ENCODE measurements at regions not wholly inside any gene's neighbourhood (a gene's known extent, or its start where the extent isn't known, plus 50 kb on each side); places are given as distances from the start of the nearest gene placed in this dataset.
"Not testable (repeated sequence)": the region's sequence is repeated elsewhere in the genome, so short reads cannot be mapped to it uniquely, and the experiment has no call there.

GRCh38 chr14:85344847-85345570 is 184.9 kb upstream of the FLRT2 start:
- no peak overlapping the region for H3K4me3 ChIP-seq (ENCODE audit: low read depth in 1 of 2, low read length in 2 of 2)
- no peaks in the 10 kb centered on the region for H3K4me1 ChIP-seq (ENCODE audit: control insufficient read depth in 1 of 2, insufficient read depth in 2 of 2, low read length in 2 of 2)
- H3K9ac ChIP-seq (ENCODE audit: low read depth in 1 of 2, low read length in 2 of 2) = no peak overlapping the region
- no peaks in the 10 kb centered on the region for H3K36me3 ChIP-seq (ENCODE audit: control insufficient read depth in 1 of 2, insufficient read depth in 2 of 2, low read length in 2 of 2)
- peaks cover 0 to 10% of the 10 kb centered on the region in 2 donors for H3K9me3 ChIP-seq (ENCODE audit: control insufficient read depth in 1 of 2, low read length in 2 of 2)
- no peak overlapping the region for H3K27ac ChIP-seq (ENCODE audit: low read depth, low read length)
- no peaks in the 10 kb centered on the region for H3K27me3 ChIP-seq (ENCODE audit: control insufficient read depth in 1 of 2, insufficient read depth in 2 of 2, low read length in 2 of 2)

- no peak overlapping the region for H3K9ac ChIP-seq (ENCODE audit: low read depth in 1 of 2, low read length in 2 of 2)
- no peaks in the 10 kb centered on the region for H3K27me3 ChIP-seq (ENCODE audit: control insufficient read depth in 1 of 2, insufficient read depth in 2 of 2, low read length in 2 of 2)
- no peaks in the 10 kb centered on the region for H3K4me1 ChIP-seq (ENCODE audit: control insufficient read depth in 1 of 2, insufficient read depth in 2 of 2, low read length in 2 of 2)
- no peaks in the 10 kb centered on the region for H3K36me3 ChIP-seq (ENCODE audit: control insufficient read depth in 1 of 2, insufficient read depth in 2 of 2, low read length in 2 of 2)
- peaks cover 0 to 12% of the 10 kb centered on the region in 2 donors for H3K9me3 ChIP-seq (ENCODE audit: control insufficient read depth in 1 of 2, low read length in 2 of 2)
- no peak overlapping the region for H3K27ac ChIP-seq (ENCODE audit: low read depth, low read length)
- H3K4me3 ChIP-seq (ENCODE audit: low read depth in 1 of 2, low read length in 2 of 2) = no peak overlapping the region
These were observed 179.3 kb upstream of the FLRT2 start for GRCh38 chr14:85350667-85351066.

- not testable (repeated sequence) for H3K36me3 ChIP-seq (ENCODE audit: control insufficient read depth in 1 of 2, insufficient read depth in 2 of 2, low read length in 2 of 2); H3K4me1 ChIP-seq (ENCODE audit: control insufficient read depth in 1 of 2, insufficient read depth in 2 of 2, low read length in 2 of 2); H3K9ac ChIP-seq (ENCODE audit: low read depth in 1 of 2, low read length in 2 of 2); H3K27me3 ChIP-seq (ENCODE audit: control insufficient read depth in 1 of 2, insufficient read depth in 2 of 2, low read length in 2 of 2); H3K27ac ChIP-seq (ENCODE audit: low read depth, low read length); H3K4me3 ChIP-seq (ENCODE audit: low read depth in 1 of 2, low read length in 2 of 2)
- peaks cover 0 to 16% of the 10 kb centered on the region in 2 donors for H3K9me3 ChIP-seq (ENCODE audit: control insufficient read depth in 1 of 2, low read length in 2 of 2)
These were observed 177.4 kb upstream of the FLRT2 start for GRCh38 chr14:85352588-85352987.

GRCh38 chr14:85357120-85357519 is 172.8 kb upstream of the FLRT2 start:
- Histone ChIP-seq H3K4me1 (ENCODE audit: control insufficient read depth in 1 of 2, insufficient read depth in 2 of 2, low read length in 2 of 2) (no peaks in the 10 kb centered on the region), H3K27me3 (ENCODE audit: control insufficient read depth in 1 of 2, insufficient read depth in 2 of 2, low read length in 2 of 2) (no peaks in the 10 kb centered on the region), H3K9me3 (ENCODE audit: control insufficient read depth in 1 of 2, low read length in 2 of 2) (peaks cover 2 to 11% of the 10 kb centered on the region in 2 donors), H3K27ac (ENCODE audit: low read depth, low read length) (no peak overlapping the region), H3K4me3 (ENCODE audit: low read depth in 1 of 2, low read length in 2 of 2) (no peak overlapping the region), H3K36me3 (ENCODE audit: control insufficient read depth in 1 of 2, insufficient read depth in 2 of 2, low read length in 2 of 2) (no peaks in the 10 kb centered on the region), H3K9ac (ENCODE audit: low read depth in 1 of 2, low read length in 2 of 2) (no peak overlapping the region)

GRCh38 chr14:85358136-85358785 is 171.7 kb upstream of the FLRT2 start:
- no peak overlapping the region for H3K4me3 ChIP-seq (ENCODE audit: low read depth in 1 of 2, low read length in 2 of 2)
- no peaks in the 10 kb centered on the region for H3K36me3 ChIP-seq (ENCODE audit: control insufficient read depth in 1 of 2, insufficient read depth in 2 of 2, low read length in 2 of 2)
- no peaks in the 10 kb centered on the region for H3K4me1 ChIP-seq (ENCODE audit: control insufficient read depth in 1 of 2, insufficient read depth in 2 of 2, low read length in 2 of 2)

GRCh38 chr14:85359505-85359904 is 170.4 kb upstream of the FLRT2 start:
- Histone ChIP-seq H3K4me1 (ENCODE audit: control insufficient read depth in 1 of 2, insufficient read depth in 2 of 2, low read length in 2 of 2) (no peaks in the 10 kb centered on the region), H3K4me3 (ENCODE audit: low read depth in 1 of 2, low read length in 2 of 2) (no peak overlapping the region), H3K36me3 (ENCODE audit: control insufficient read depth in 1 of 2, insufficient read depth in 2 of 2, low read length in 2 of 2) (no peaks in the 10 kb centered on the region), H3K27ac (ENCODE audit: low read depth, low read length) (no peak overlapping the region), H3K9me3 (ENCODE audit: control insufficient read depth in 1 of 2, low read length in 2 of 2) (peaks cover 3 to 4% of the 10 kb centered on the region in 2 donors), H3K9ac (ENCODE audit: low read depth in 1 of 2, low read length in 2 of 2) (no peak overlapping the region), H3K27me3 (ENCODE audit: control insufficient read depth in 1 of 2, insufficient read depth in 2 of 2, low read length in 2 of 2) (no peaks in the 10 kb centered on the region)

More at GRCh38 chr14:85358136-85358785, 171.7 kb upstream of the FLRT2 start:
- no peaks in the 10 kb centered on the region for H3K27me3 ChIP-seq (ENCODE audit: control insufficient read depth in 1 of 2, insufficient read depth in 2 of 2, low read length in 2 of 2)
- no peak overlapping the region for H3K27ac ChIP-seq (ENCODE audit: low read depth, low read length)
- H3K9me3 ChIP-seq (ENCODE audit: control insufficient read depth in 1 of 2, low read length in 2 of 2) = peaks cover 3 to 11% of the 10 kb centered on the region in 2 donors
- H3K9ac ChIP-seq (ENCODE audit: low read depth in 1 of 2, low read length in 2 of 2) = no peak overlapping the region

- Histone ChIP-seq H3K36me3 (ENCODE audit: control insufficient read depth in 1 of 2, insufficient read depth in 2 of 2, low read length in 2 of 2) (no peaks in the 10 kb centered on the region), H3K4me1 (ENCODE audit: control insufficient read depth in 1 of 2, insufficient read depth in 2 of 2, low read length in 2 of 2) (no peaks in the 10 kb centered on the region), H3K27ac (ENCODE audit: low read depth, low read length) (no peak overlapping the region), H3K4me3 (ENCODE audit: low read depth in 1 of 2, low read length in 2 of 2) (no peak overlapping the region), H3K27me3 (ENCODE audit: control insufficient read depth in 1 of 2, insufficient read depth in 2 of 2, low read length in 2 of 2) (no peaks in the 10 kb centered on the region), H3K9ac (ENCODE audit: low read depth in 1 of 2, low read length in 2 of 2) (no peak overlapping the region), H3K9me3 (ENCODE audit: control insufficient read depth in 1 of 2, low read length in 2 of 2) (peaks cover 0 to 6% of the 10 kb centered on the region in 2 donors)
These were observed 166.6 kb upstream of the FLRT2 start for GRCh38 chr14:85363358-85363757.

- Histone ChIP-seq H3K9ac (ENCODE audit: low read depth in 1 of 2, low read length in 2 of 2) (no peak overlapping the region), H3K4me1 (ENCODE audit: control insufficient read depth in 1 of 2, insufficient read depth in 2 of 2, low read length in 2 of 2) (no peaks in the 10 kb centered on the region), H3K27ac (ENCODE audit: low read depth, low read length) (no peak overlapping the region), H3K9me3 (ENCODE audit: control insufficient read depth in 1 of 2, low read length in 2 of 2) (peaks cover 0 to 6% of the 10 kb centered on the region in 2 donors), H3K4me3 (ENCODE audit: low read depth in 1 of 2, low read length in 2 of 2) (no peak overlapping the region), H3K36me3 (ENCODE audit: control insufficient read depth in 1 of 2, insufficient read depth in 2 of 2, low read length in 2 of 2) (no peaks in the 10 kb centered on the region), H3K27me3 (ENCODE audit: control insufficient read depth in 1 of 2, insufficient read depth in 2 of 2, low read length in 2 of 2) (no peaks in the 10 kb centered on the region)
These were observed 163.7 kb upstream of the FLRT2 start for GRCh38 chr14:85366226-85366625.

- Histone ChIP-seq H3K27me3 (ENCODE audit: control insufficient read depth in 1 of 2, insufficient read depth in 2 of 2, low read length in 2 of 2) (no peaks in the 10 kb centered on the region), H3K4me3 (ENCODE audit: low read depth in 1 of 2, low read length in 2 of 2) (no peak overlapping the region), H3K9me3 (ENCODE audit: control insufficient read depth in 1 of 2, low read length in 2 of 2) (peaks cover 3% of the 10 kb centered on the region in 2 donors), H3K4me1 (ENCODE audit: control insufficient read depth in 1 of 2, insufficient read depth in 2 of 2, low read length in 2 of 2) (no peaks in the 10 kb centered on the region), H3K36me3 (ENCODE audit: control insufficient read depth in 1 of 2, insufficient read depth in 2 of 2, low read length in 2 of 2) (no peaks in the 10 kb centered on the region), H3K27ac (ENCODE audit: low read depth, low read length) (no peak overlapping the region), H3K9ac (ENCODE audit: low read depth in 1 of 2, low read length in 2 of 2) (no peak overlapping the region)
These were observed 149.1 kb upstream of the FLRT2 start for GRCh38 chr14:85380881-85381280.

GRCh38 chr14:85382341-85382740 is 147.6 kb upstream of the FLRT2 start:
- Histone ChIP-seq H3K4me3 (ENCODE audit: low read depth in 1 of 2, low read length in 2 of 2) (no peak overlapping the region), H3K27ac (ENCODE audit: low read depth, low read length) (no peak overlapping the region), H3K9me3 (ENCODE audit: control insufficient read depth in 1 of 2, low read length in 2 of 2) (peaks cover 3% of the 10 kb centered on the region in 2 donors), H3K27me3 (ENCODE audit: control insufficient read depth in 1 of 2, insufficient read depth in 2 of 2, low read length in 2 of 2) (no peaks in the 10 kb centered on the region), H3K36me3 (ENCODE audit: control insufficient read depth in 1 of 2, insufficient read depth in 2 of 2, low read length in 2 of 2) (no peaks in the 10 kb centered on the region), H3K4me1 (ENCODE audit: control insufficient read depth in 1 of 2, insufficient read depth in 2 of 2, low read length in 2 of 2) (no peaks in the 10 kb centered on the region), H3K9ac (ENCODE audit: low read depth in 1 of 2, low read length in 2 of 2) (no peak overlapping the region)
